DMS79 (cell line): ENCODE measurements at regions not wholly inside any gene's neighbourhood (a gene's known extent, or its start where the extent isn't known, plus 50 kb on each side); places are given as distances from the start of the nearest gene placed in this dataset.

Experiments
- DNase-seq: peaks from one replicate; lab custom pipeline; 2025; lab: John Stamatoyannopoulos, UW

DNA sequence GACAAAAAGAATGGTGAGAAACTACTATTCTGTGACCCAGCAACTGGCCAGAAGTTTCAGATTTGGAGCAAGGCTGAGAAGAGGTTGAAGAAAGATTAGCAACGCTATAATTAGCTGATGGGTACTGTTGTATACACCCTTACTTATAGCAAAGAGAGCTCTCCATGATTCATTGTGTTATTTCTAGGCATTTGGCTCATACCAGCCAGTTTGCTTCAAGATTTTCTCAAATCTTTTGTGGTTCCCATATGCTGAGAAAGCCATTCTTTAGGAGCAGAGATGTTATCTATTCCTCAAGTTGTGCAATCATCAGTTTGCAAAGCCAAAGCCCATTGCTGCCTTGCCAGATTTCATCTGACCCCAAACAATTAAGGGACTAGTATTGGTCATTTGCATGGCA, 179.4 kb downstream of the ETS1 start:
- no peak for DNase-seq

DNA sequence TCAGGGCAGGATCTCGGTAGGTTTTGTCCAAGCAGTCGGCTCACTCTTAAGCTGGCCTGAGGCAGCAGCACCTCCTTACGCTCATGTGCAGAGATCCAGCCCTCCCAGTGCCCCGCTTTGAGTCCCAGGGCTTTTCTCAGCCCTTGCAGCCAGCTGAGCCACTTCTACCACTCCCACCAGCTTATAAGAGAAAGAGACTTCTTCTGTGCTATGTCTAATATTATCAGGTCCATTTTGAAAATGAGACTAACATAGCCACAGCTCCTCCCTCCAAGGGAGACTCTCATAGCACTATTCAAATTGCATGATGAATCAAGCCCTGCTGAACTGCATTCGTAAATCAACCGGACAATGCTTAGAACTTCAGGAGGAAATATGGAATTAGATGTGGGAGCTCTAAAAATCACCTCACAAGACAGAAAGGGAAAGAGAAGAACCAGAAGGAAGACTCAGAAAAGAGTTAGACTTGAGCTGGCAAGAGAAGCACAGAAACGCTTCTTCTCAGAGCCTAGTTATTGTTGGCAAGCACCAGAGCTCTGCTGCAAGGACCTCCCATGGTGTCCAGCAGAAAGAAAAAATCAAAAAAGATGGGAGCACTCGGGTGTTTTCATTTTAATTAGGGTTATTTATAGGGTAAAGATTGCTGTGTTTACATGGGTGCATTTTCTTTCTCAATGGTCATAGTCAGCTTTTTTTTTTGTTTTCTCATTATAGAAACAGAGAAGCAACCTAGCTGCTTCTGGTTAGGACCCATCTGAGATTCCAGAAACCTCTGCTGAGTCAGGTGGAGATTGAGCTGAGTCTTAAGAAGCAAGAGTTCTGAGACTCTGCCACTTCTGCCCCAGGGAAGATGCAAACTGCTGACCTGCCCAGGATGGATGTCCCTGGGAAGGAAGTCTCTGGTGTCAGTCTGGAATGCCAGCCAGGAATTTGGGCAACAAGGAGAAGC, 181.4 kb downstream of the ETS1 start:
- no peak for DNase-seq

DNA sequence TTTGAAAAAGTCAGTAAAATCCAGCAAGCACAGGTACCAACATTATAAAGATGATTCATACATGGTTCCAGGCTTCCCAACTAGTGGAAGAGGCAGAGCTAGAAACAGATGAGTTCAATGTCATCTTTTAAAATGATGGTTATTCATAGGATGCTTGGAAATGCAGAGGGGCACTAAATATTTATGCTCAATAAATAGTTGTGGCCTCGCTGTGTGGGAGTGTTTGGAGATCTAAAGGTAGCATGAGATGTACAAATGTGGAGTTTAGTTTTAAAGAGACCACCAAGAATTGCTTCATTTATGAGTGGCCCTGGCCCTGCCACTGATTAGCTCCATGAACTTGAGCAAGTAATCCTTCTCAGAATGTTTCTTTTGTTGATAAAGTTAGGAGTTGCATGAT, 182.2 kb downstream of the ETS1 start:
- no peak for DNase-seq

DNA sequence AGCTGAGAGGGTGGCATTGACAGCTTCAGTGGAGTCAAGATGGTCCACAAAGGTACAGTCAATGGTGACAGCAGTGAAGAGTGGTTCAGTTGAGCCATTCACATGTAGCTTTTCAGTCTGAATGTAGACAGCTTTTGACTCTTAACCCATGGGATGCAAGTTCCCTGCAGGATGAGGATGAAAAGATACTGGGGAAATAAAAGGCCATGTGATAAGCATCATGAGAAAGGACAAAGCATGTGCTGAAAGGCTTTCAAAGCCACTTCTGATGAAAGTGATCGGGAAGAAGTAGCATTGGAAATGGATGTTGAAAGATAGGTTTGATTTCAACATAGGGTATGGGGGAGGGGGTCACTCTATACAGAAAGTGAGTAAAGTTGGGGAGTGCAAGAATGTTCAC, 182.9 kb downstream of the ETS1 start:
- no peak for DNase-seq

GRCh38 chr11:128400382-128401203, 186.8 kb downstream of the ETS1 start:
- no peak for DNase-seq

GRCh38 chr11:128399251-128400121, 187.9 kb downstream of the ETS1 start:
- DNase-seq: no peak

GRCh38 chr11:128398517-128399250, 188.7 kb downstream of the ETS1 start:
- DNase-seq: no peak

- no peak for DNase-seq
Observed at GRCh38 chr11:128397362-128397761, 190.0 kb downstream of the ETS1 start.

DNA sequence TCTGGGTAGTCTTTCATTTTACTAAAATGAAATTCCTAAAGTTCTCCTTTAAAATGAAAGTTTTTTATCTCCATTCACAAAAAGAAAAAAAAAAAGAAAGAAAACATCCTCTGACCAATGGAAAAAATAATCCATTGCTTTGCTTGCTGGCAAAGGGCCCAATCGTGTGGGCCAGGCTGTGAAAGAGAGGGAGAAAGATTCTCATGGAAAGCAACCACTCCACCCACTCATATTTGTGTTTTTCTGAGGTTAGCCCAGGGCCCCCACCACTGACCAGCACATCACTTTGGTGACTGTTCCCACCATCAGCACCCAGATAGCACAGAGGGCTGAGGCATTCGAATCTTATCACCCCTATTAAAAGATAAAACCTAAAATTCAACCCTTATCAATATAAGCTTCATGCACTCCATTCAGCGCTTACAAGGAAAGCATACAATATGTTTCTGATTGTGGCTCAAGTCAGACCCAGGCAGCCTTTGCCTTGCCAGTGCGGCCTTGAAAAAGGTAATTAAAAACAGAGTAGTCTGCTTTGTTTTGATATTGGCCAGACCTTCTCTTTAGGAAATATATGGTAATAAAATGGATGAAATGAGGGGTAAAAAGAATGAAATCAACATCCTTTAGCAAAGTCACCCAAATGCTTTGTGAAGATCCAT, 192.8 kb downstream of the ETS1 start:
- DNase-seq: no peak

GRCh38 chr11:128392259-128392658, 195.1 kb downstream of the ETS1 start:
- no peak for DNase-seq

DNA sequence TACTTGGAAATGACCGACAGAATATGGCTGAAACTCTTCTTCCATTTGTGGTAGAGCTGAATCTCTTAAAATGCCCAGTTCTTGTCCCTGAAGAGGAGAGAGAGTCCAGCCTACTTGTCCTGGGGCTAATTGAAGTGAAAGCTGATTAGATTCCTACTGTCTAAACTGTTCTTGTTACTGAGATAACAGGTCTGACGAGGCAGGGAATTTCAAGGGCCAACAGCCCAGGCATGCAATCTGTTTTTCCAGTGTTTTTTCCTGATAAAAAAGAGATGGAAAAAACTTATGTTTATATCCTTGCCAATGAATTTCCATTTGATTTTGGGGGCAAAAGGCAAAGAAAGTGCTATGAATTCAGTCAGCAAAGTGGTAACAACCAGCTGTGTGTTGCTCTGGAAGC, 195.5 kb downstream of the ETS1 start:
- no peak for DNase-seq

GRCh38 chr11:128390246-128390645, 197.1 kb downstream of the ETS1 start:
- no peak for DNase-seq

DNA sequence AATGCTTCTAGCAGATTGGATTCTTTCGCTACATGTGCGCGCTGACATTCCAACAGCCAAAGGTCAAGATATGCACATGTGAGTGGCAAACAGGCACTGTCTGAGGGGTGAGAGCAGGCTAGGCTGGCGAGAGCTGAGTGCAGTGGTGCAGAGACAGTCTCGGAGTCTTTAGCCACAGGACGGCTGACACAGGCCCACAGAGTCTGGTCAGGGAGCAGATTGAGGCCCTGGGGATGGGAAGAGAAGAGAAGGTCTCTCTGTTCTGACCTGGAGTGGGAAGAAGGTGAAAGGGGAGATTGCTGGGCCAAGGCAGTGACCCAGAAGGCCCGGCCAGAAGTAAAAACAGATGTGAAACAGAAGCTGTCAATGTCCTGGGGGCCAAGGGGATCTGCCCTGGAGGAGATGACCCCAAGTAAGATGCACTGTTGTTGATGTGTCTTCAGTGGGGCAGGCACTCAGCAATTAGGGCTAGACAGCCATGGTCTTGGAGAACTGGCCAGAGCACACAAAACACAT, 197.8 kb downstream of the ETS1 start:
- no peak for DNase-seq

- no peak for DNase-seq
Observed at GRCh38 chr11:128388206-128388815, 199.0 kb downstream of the ETS1 start.

- DNase-seq: no peak
Observed at GRCh38 chr11:128379587-128380580, 207.5 kb downstream of the ETS1 start.

GRCh38 chr11:128375961-128376360, 211.4 kb downstream of the ETS1 start:
- DNase-seq: no peak

DNA sequence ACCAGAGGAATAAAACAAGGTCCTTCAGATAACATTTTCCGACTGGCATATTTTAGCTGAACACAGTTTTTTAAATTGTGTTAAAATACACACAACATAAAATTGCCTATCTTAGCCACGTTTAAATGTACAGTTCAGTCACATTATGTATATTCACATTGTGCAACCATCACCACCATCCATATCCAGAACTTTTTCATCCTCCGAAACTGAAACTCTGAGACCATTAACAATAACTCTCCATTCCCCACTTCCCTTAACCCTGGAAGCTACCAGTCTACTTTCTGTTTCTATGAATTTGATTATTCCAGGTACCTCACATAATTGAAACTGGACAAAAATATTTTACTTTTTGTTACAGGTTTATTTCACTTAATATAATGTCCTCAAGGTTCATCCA, 213.3 kb downstream of the ETS1 start:
- no peak for DNase-seq

- DNase-seq: no peak
Observed at GRCh38 chr11:128372977-128373376, 214.4 kb downstream of the ETS1 start.

DNA sequence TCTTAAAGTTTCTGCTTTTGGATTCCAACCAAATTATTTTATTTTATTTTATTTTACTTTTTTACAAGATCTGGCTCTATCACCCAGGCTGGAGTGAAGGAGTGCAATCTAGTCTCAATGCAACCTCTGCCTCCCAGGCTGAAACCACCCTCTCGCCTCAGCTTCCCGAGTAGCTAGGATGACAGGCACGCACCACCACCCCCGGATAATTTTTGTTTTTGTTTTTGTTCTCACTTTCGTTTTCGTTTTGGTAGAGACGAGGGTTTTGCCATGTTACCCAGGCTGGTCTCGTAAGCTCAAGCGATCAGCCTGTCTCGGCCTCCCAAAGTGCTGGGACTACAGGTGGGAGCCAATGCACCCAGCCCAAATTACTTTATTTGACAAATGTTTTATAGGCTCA, 219.8 kb downstream of the ETS1 start:
- no peak for DNase-seq
